Activated CD4-positive, alpha-beta T cell treated with anti-CD3 and anti-CD28 coated beads, Interleukin-2, Interleukin-4, amounts not matched to agents 100 ng/mL and 50 ng/mL, durations not matched to agents 16 hours and 8 hours (primary cell): ENCODE measurements at regions not wholly inside any gene's neighbourhood (a gene's known extent, or its start where the extent isn't known, plus 50 kb on each side); places are given as distances from the start of the nearest gene placed in this dataset.

ENCODE experiments used
- DNase-seq: peaks from one replicate; pipeline ENCODE4 v3.0.0-alpha.2; 2020; ENCODE audit warnings: low spot score

- no peak for DNase-seq
Observed at GRCh38 chr2:239882781-239883180, 142.4 kb downstream of the NDUFA10 start.

- peak; percentile 32 for DNase-seq
Observed at GRCh38 chr2:239882331-239882732, 142.8 kb downstream of the NDUFA10 start.

GRCh38 chr2:239881561-239882320, 143.4 kb downstream of the NDUFA10 start:
- DNase-seq: no peak

- DNase-seq: no peak
Observed at GRCh38 chr2:239881031-239881471, 144.1 kb downstream of the NDUFA10 start.

GRCh38 chr2:239880396-239880795, 144.7 kb downstream of the NDUFA10 start:
- no peak for DNase-seq

- DNase-seq: no peak
Observed at GRCh38 chr2:239879423-239880084, 145.6 kb downstream of the NDUFA10 start.

GRCh38 chr2:239878686-239879085, 146.5 kb downstream of the NDUFA10 start:
- no peak for DNase-seq

GRCh38 chr2:239876948-239877289, 148.2 kb downstream of the NDUFA10 start:
- no peak for DNase-seq

GRCh38 chr2:239876271-239876947, 148.7 kb downstream of the NDUFA10 start:
- no peak for DNase-seq

- DNase-seq: no peak
Observed at GRCh38 chr2:239874636-239875356, 150.3 kb downstream of the NDUFA10 start.

- DNase-seq: no peak
Observed at GRCh38 chr2:239873656-239874635, 151.2 kb downstream of the NDUFA10 start.

GRCh38 chr2:239871481-239872435, 153.4 kb downstream of the NDUFA10 start:
- DNase-seq: no peak

GRCh38 chr2:239870863-239871262, 154.3 kb downstream of the NDUFA10 start:
- no peak for DNase-seq

- no peak for DNase-seq
Observed at GRCh38 chr2:239870276-239870675, 154.9 kb downstream of the NDUFA10 start.

GRCh38 chr2:239869272-239870155, 155.6 kb downstream of the NDUFA10 start:
- no peak for DNase-seq

GRCh38 chr2:239868556-239869181, 156.5 kb downstream of the NDUFA10 start:
- no peak for DNase-seq

- no peak for DNase-seq
Observed at GRCh38 chr2:239866778-239867177, 158.4 kb downstream of the NDUFA10 start.

GRCh38 chr2:239866350-239866749, 158.8 kb downstream of the NDUFA10 start:
- DNase-seq: no peak
